ENCODE measurements at regions not wholly inside any gene's neighbourhood (a gene's known extent, or its start where the extent isn't known, plus 50 kb on each side); places are given as distances from the start of the nearest gene placed in this dataset.

GRCh38 chrX:122566401-122566800 is 617.7 kb upstream of the GRIA3 start:
- Mint-ChIP-seq H3K9me3 (peaks cover 58% of the 10 kb centered on the region), H3K36me3 (no peaks in the 10 kb centered on the region), H3K27me3 (ENCODE audit: low read depth) (no peaks in the 10 kb centered on the region), H3K4me3 (no peak overlapping the region), H3K4me1 (no peaks in the 10 kb centered on the region), H3K27ac (no peak overlapping the region)
- TF ChIP-seq, protein P1, sequence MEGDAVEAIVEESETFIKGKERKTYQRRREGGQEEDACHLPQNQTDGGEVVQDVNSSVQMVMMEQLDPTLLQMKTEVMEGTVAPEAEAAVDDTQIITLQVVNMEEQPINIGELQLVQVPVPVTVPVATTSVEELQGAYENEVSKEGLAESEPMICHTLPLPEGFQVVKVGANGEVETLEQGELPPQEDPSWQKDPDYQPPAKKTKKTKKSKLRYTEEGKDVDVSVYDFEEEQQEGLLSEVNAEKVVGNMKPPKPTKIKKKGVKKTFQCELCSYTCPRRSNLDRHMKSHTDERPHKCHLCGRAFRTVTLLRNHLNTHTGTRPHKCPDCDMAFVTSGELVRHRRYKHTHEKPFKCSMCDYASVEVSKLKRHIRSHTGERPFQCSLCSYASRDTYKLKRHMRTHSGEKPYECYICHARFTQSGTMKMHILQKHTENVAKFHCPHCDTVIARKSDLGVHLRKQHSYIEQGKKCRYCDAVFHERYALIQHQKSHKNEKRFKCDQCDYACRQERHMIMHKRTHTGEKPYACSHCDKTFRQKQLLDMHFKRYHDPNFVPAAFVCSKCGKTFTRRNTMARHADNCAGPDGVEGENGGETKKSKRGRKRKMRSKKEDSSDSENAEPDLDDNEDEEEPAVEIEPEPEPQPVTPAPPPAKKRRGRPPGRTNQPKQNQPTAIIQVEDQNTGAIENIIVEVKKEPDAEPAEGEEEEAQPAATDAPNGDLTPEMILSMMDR (IDR thresholded peaks at IDR 0.05; ENCODE audit: unreplicated experiment) = no peak
- DNase-seq (ENCODE audit: low spot score in 2 of 2, unreplicated experiment in 2 of 2) = no peak

DNA sequence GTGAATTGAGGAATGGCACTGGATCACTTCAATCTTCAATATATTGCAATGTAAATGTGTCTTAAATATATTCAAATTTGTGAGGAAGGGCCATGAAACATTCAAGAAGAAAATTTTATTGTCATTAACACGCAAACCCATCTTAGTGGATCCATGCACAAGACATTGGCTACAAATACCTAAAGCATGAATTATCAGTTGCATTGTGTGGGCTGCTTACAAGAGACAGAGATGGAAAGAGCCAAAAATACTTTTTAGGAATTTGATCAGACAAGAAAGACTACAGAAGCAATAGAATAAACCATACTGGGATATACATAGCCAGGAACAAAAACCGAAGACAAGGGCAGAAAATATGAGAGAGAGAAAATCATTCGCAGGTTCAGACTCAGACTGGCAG is 616.2 kb upstream of the GRIA3 start:
- H3K36me3 Mint-ChIP-seq = no peaks in the 10 kb centered on the region
- H3K27ac Mint-ChIP-seq = no peak overlapping the region
- peaks cover 60% of the 10 kb centered on the region for H3K9me3 Mint-ChIP-seq
- H3K4me3 Mint-ChIP-seq = no peak overlapping the region
- H3K4me1 Mint-ChIP-seq = no peaks in the 10 kb centered on the region
- TF ChIP-seq, protein P1 (IDR thresholded peaks at IDR 0.05; ENCODE audit: unreplicated experiment) = no peak
- no peaks in the 10 kb centered on the region for H3K27me3 Mint-ChIP-seq (ENCODE audit: low read depth)
- no peak for DNase-seq (ENCODE audit: low spot score in 2 of 2, unreplicated experiment in 2 of 2)

DNA sequence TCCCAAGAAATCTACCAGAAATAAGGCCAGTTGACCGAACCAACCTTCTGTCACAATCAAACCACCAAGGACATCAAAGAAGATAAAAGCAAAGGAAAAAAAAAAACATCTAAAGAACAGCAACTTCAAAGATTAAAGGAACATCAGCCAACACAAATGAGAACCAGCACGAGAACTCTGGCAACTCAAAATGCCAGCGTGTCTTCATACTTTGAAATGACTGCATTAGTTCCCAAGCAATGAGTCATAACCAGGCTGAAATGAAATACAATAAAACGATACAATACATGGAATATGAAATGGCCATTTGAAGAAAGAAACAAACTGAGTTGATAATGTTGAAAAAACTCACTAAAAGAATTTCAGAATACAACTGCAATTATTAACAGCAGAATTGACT is 611.6 kb upstream of the GRIA3 start:
- no peak overlapping the region for H3K27ac Mint-ChIP-seq
- DNase-seq (ENCODE audit: low spot score in 2 of 2, unreplicated experiment in 2 of 2) = no peak
- TF ChIP-seq, protein P1 (IDR thresholded peaks at IDR 0.05; ENCODE audit: unreplicated experiment) = no peak
- no peaks in the 10 kb centered on the region for H3K4me1 Mint-ChIP-seq
- H3K9me3 Mint-ChIP-seq = peaks cover 55% of the 10 kb centered on the region
- no peaks in the 10 kb centered on the region for H3K27me3 Mint-ChIP-seq (ENCODE audit: low read depth)
- H3K4me3 Mint-ChIP-seq = no peak overlapping the region
- H3K36me3 Mint-ChIP-seq = no peaks in the 10 kb centered on the region

- TF ChIP-seq, protein P1 (IDR thresholded peaks at IDR 0.05; ENCODE audit: unreplicated experiment) = no peak
- DNase-seq (ENCODE audit: low spot score in 2 of 2, unreplicated experiment in 2 of 2) = no peak
- Mint-ChIP-seq H3K4me1 (no peaks in the 10 kb centered on the region), H3K4me3 (no peak overlapping the region), H3K27ac (no peak overlapping the region), H3K36me3 (no peaks in the 10 kb centered on the region), H3K27me3 (ENCODE audit: low read depth) (no peaks in the 10 kb centered on the region), H3K9me3 (peaks cover 52% of the 10 kb centered on the region)
These were observed 605.0 kb upstream of the GRIA3 start for GRCh38 chrX:122579036-122579435.

DNA sequence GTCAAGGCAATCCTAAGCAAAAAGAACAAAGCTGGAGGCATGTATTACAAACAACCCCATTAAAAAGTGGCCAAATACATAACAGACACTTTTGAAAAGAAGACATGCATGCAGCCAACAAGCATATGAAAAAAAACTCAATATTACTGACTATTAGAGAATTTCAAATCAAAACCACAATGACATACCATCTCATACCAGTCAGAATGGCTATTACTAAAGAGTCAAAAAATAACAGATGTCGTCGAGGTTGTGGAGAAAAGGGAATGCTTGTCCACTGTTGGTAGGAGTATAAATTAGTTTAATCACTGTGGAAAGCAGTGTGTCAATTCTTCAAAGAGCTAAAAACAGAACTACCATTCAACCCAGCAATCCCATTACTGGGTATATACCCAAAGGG is 604.6 kb upstream of the GRIA3 start:
- Mint-ChIP-seq H3K4me1 (no peaks in the 10 kb centered on the region), H3K27me3 (ENCODE audit: low read depth) (no peaks in the 10 kb centered on the region), H3K4me3 (no peak overlapping the region), H3K36me3 (no peaks in the 10 kb centered on the region), H3K27ac (no peak overlapping the region), H3K9me3 (peaks cover 54% of the 10 kb centered on the region)
- no peak for DNase-seq (ENCODE audit: low spot score in 2 of 2, unreplicated experiment in 2 of 2)
- TF ChIP-seq, protein P1 (IDR thresholded peaks at IDR 0.05; ENCODE audit: unreplicated experiment) = no peak

All from mesothelial cell of epicardium (in vitro differentiated cells).